CD4-positive, alpha-beta T cell treated with Interferon alpha-2 for 1 hour (primary cell): ENCODE measurements at regions not wholly inside any gene's neighbourhood (a gene's known extent, or its start where the extent isn't known, plus 50 kb on each side); places are given as distances from the start of the nearest gene placed in this dataset.

ENCODE experiments used
- DNase-seq, 2 donors: peaks; one replicate each; pipeline ENCODE4 v3.0.0-alpha.2; 2020 to 2022

DNA sequence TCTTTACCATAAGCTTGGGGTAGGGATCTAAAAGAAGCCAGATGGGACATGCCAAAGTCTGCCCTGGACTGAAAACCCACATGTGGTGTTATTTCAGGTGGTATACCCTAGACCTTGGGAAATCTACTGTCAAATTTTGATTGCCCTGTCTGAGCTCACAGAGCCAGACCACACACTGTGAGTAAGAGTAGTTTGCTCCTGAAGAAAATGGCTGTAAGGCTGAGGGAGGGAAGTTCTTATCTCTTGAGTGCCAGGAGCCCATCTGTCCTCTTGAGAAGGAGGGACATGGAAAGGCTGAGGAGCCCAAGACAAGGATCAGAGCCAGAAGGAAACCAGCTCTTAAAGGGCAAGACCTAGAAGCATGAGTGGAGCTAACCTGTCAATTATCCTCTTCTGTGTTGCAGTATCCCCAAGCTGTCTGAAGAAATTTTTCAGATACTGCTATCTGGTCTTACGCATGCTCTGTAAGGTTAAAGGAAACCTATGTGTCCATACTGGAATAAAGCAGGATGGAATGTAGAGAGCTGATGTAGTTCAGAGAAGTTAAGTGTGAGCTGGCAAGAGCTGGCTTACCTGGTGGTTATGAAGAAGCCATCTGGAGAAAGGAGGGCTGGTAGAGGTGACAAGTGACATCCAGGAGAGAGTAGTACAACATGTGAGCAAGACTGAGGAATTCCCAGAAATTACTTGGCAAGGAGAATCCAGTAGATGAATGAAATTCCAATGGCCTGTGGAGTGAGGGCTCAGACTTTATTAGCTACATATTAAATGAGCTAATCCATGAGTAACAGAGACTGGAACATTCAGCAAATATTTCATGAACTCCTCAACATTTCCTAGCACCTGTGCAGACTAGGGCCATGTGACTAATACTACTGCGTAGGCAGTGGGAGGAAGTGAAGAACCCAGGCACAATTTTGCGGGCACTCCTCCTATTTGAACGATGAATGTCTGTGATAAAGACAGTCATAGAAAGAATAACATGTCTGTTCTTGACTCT lies 389.1 kb upstream of the KIF2A start:
- no peak for DNase-seq

DNA sequence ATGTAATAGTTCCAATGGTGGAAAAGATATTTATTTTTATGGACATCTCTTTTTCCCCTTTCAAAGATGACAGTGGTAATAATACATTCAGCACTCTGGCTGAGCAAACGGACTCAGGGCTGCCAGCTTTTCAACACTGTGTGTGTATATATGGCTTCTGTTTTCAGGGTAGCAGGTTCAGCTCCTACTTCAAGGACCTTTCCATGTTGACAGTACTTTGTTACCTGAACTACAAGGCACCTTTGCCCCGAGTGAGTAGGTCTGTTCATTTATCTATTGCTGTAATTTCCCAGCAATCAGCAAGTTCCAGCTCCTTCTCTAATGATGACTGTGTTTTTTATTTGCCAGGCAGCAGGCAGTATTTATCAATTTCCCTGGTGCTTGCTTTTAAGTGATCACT lies 387.4 kb upstream of the KIF2A start:
- no peak for DNase-seq

- no peak for DNase-seq
Measured at GRCh38 chr5:61919920-61920319, 386.1 kb upstream of the KIF2A start.

DNA sequence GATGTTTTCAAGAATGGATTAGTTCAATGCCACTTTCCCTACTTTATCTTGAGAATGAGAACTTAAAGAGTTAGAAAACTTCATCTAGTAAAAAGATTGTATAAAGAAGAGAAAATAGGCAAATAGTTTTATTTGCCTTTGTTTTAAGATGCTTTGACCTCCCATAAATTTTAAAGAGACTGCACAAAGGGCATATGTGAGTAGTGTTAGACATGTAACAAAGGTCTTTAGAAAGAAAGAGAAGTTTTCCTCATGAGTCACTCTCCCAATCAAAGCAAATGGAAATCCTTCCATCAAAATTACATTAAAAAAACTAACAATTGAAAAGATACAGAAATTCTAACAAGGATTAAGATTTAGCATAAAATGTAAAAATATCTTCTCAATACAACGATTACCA lies 381.8 kb upstream of the KIF2A start:
- DNase-seq = no peak

DNA sequence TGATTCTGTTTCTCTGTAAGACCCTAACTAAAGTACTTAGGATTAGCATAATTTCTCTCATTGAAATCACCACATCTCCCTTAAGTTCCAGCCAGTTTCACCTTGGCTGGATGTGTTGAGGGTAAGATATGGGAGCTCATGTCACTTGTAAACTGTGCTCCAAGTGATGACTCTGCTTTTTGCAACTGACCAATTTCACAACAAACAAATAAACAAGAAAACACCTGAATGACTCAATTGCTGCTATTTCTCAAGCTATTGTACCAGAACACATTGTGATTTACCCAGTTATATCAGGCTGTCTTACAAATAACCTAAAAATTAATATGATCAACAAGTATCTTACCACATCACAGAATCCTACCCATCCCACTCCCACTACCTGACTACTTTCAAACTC lies 379.1 kb upstream of the KIF2A start:
- DNase-seq = no peak

DNA sequence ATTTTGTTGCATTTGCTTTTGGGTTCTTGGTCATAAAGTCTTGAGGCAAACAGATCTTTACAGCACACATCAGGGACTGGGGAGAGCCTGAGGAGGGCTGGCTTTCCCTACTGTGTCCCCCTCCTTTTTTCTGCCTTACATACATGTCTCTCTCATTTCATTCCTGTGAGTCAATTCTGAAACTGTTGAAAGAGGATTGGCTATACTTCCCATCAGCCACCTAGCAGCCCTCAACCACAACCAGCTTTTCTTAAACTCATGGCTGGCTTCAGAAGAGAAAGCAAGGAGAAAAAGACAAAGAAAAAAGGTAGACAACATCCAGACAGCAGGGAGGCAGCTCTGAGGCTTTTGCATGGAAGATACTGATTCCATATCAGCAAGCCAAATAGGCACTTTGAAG lies 374.8 kb upstream of the KIF2A start:
- no peak for DNase-seq

GRCh38 chr5:61933787-61934626 lies 372.0 kb upstream of the KIF2A start:
- no peak for DNase-seq

DNA sequence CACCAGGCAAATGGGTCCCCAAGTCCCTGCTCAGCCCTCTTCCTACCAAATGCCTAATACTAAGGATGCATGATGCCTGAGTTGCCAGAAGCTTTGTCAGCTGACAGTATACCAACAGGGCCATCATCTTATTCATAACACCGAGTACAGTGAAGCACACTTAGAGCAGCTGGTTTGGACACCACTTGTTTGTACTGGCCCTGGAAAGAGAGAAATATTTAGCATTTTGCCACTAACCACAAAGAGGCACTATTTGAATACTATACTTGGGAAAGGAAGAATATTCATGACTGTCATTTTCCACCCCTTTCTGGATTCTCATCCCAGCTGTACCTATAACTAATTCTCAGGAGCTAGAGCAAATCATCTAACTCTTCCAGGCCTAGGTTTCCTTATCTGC lies 364.4 kb upstream of the KIF2A start:
- DNase-seq = no peak

DNA sequence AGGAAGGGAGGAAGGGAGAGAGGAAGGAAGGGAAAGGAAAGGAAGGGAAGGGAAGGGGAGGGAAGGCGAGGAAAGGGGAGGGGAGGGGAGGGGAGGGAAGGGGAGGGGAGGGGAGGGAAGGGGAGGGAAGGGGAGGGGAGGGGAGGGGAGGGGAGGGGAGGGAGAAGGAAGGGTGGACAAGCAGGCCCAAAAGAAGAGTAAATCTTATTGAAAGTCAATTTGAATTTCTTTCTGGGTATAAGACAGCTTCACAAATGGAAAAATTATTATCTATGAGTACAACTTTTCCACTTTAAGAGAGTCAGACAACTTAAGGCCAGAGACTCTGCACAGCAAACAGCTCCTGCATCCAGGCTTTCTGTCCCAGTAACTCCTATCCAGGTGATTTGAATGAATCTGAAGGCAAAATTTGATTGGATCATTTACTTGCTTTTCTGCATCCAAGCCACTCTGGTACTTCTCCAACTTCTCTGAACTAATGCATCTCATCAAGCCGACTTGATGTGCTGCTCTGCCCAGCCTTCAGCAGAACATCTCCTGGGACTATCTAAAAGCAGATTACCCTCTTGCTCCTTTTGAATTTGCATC lies 363.4 kb upstream of the KIF2A start:
- no peak for DNase-seq

DNA sequence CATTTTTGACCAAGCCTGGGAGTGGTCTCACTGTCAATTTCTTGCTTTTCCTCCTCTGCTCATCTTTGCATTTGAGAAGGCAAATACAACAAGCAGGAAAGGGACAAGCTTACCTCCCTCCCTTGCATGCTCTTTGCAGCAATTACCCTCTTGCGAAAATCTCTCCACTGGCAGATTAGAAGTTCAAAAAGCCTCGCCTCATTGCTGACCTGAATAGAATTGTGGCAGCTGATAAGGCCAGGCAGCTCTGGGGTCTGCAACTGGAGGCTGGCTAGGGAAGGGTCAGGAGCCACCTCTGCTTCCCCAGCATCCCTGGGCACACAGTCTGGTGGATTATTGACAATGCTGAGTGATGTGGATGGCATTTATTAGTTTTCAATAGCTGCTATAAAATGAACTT lies 362.3 kb upstream of the KIF2A start:
- no peak for DNase-seq

DNA sequence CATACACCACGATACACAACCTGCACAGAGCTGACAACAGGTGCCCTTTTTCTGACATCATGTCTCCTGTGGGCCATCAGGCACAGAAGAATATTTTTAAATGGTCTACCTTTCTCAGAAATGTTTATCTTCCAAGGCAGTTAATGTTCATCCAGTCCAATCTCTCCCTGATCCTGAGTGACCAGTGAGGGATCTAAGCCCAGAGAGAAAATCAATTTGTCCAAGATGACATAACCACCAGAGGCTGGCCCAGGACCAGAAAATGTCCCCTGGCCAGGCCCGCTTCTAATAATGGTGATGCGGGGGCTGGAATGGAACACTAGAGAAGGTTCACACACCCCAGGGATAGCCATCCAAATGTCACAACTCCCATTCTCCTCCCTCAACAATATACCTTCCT lies 357.9 kb upstream of the KIF2A start:
- no peak for DNase-seq

DNA sequence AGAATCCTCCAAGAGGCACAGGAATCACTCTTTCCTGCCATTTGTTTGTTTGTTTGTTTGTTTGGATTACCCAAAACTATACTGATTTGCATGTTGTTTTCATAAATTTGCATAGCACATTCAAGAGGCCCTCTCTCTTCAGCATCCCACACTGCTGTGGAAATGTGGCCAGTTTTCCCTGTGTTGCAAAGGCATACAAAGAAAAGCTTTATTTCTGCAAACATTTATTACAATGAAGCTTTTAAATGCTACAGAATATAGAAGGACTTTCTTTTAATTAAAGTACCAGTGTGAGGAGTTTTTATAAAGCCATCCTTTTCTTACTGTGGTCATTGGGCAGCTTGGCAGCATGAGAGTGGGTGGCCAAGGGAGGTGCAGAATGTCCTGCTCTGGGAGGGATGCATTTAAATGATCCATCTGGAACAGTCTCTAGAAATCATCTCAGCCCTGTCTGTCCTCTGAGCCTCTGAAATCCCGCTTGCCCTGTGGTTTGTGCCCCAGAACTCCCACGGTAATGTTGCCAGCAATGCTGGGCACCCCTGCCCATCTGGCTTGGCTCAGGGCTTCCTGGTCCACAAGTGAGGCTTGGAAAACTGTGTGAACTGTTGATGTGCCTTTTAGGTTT lies 356.8 kb upstream of the KIF2A start:
- DNase-seq = no peak

DNA sequence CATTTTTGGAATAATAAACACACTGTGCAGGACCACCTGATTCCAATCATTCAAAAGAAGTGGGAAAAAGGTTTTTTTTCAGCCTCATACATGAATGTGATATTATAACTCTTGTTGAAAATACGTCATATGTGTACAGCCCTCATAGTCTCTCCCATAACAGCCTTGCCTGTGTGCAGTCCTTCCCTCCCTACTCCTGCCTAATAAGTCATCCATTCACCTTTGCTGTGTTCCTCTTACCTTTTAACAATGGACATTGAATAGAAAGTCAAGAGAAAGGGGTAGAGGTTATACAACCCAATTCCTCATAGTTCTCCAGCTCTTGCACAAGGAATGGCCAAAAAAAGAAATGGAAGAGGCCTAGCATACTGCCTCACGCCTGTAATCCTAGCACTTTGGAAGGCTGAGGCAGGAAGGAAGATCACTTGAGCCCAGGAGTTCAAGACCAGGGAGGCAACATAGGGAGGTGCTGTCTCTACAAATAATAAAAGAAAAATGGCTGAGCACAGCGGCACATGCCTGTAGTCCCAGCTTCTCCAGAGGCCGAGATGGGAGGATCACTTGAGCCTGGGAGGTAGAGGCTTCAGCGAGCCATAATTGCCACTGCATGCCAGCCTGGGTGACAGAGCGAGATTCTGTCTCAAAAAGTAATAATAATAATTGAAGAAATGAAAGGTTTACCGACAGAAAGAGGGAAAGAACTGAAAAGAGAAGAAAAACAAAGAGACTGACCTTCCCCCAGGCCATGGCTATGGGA lies 356.1 kb upstream of the KIF2A start:
- DNase-seq = no peak

DNA sequence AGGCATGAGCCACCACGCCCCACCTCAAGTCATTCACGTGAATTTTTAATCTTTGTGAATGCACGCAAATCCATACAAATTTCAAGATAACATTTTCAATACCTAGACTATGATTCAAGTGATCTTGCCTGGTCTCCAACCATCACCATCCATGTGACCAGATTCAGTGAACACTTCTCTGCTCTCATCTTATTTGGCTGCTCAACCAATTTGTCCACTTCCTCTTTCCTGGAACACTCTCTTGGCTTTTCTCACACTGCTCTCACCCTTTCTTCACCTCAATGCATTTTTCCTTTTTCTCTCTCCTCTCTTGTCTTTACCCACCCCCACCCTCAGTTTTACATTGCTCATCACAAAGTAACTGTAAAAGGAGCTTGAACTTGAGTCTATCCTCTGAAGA lies 354.7 kb upstream of the KIF2A start:
- no peak for DNase-seq

- DNase-seq = no peak
Measured at GRCh38 chr5:61953913-61954312, 352.1 kb upstream of the KIF2A start.

GRCh38 chr5:61964201-61964600 lies 341.8 kb upstream of the KIF2A start:
- no peak for DNase-seq

DNA sequence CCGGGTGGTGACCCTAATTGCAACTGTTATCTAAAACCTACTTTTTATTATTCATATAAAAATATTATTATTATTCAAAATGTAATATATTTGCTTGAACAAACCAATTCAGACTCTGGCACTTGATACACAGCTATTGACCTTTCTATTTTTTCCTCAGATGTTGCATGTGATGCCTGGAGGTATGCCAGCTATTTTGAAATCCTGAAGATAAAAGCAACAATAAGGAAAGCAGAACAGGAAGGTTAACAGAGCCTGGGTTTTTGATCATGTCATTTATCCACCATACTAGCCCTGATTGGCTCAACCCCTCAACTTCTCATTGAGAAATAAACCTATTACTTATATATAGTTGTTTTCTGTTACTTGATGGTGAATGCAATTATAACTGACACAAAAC lies 340.9 kb upstream of the KIF2A start:
- DNase-seq = no peak

DNA sequence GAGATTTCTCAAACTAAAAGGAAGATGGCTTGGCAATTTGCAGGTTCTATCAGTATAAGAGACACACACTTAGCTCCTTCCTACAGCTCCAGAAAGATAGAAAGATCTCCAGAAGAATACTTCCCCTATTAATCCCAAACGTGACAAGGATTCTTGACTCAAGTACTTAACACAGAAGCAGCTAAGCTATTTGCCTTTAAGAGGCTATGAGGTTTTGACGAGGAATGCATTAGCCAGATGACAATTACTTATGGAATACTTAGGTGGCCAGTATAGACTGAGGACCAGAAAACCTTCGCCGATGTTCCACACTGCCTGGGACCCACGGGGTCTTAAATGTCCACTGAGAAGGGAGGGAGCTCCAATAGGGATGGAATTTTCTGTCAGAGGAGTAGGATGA lies 340.5 kb upstream of the KIF2A start:
- no peak for DNase-seq

- DNase-seq = no peak
Measured at GRCh38 chr5:61966296-61966955, 339.6 kb upstream of the KIF2A start.

GRCh38 chr5:61966997-61967396 lies 339.0 kb upstream of the KIF2A start:
- no peak for DNase-seq

DNA sequence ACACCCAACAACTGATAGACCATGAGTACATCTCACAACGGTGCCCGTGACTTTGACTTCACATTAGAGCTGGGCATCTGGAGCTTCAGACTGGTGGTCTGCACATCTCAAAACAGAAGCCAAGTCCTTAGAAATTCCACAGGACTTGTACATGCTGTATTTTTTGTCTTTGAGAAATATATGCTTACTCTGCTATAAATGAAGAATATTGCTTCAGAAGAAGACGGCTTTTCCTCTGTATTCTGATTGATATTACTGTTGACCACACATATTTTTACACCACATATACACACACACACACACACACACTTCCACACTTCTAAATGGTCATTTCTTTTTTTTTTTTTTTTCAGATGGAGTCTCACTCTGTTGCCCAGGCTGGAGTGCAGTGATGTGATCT lies 338.3 kb upstream of the KIF2A start:
- no peak for DNase-seq

DNA sequence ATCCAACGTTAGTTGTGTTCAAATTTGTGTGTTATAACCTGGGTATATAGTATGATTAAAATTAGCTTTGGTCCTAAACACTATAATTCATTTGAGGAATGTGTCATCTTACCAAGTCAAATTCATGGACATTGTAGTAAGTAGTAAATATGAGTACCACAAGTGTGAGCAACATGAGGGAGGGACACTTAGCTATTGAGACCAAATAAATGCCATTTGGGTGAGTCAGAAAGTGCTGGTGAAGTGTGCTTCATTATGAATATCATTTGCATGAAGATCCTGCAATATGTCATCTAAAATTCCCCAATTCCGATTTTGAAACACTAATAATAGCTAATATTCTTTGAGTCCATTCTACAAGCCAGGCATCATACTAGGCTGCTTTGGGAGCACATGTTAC lies 336.7 kb upstream of the KIF2A start:
- DNase-seq = no peak
